ENCODE measurements at regions not wholly inside any gene's neighbourhood (a gene's known extent, or its start where the extent isn't known, plus 50 kb on each side); places are given as distances from the start of the nearest gene placed in this dataset.

DNA sequence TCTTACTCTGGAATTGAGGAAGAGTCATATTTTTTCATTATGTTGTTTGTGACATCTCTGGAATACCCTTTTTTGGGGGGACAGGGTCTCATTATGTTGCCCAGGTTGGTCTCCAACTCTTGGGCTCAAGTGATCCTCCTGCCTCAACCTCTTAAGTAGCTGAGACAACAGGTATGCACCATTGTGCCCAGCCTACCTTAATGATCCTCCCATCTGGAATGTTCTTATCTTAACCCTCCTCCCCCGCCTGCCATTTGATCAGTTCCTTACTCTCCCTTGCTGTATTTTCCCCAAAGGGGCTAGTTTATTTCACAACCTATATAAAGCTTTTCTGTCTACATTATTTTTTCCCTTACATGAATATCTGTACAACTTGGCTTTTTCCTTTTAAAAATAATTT lies 594.7 kb downstream of the METTL15 start:
- DNase-seq (ENCODE audit: unreplicated experiment), result no peak
- Mint-ChIP-seq H3K27me3 (ENCODE audit: insufficient read depth, unreplicated experiment) (no peaks in the 10 kb centered on the region), H3K4me3 (ENCODE audit: unreplicated experiment) (peak overlapping the region; percentile 7), H3K36me3 (ENCODE audit: insufficient read depth, unreplicated experiment) (no peaks in the 10 kb centered on the region), H3K9me3 (ENCODE audit: unreplicated experiment) (peaks cover 8% of the 10 kb centered on the region), H3K27ac (ENCODE audit: low read depth, unreplicated experiment) (peak overlapping the region; percentile 73), H3K4me1 (ENCODE audit: insufficient read depth, unreplicated experiment) (peaks cover 50% of the 10 kb centered on the region)
- CTCF ChIA-PET, result interaction anchor here (0.7 to 8.1 kb wide), 2 partner anchors 811 to 1003 kb away, joined by 3 to 49 read pairs; partner anchors contain the start of gene BDNF
- BruUV-seq (replicated peaks), result TSS peak; percentile 51
- no peak for TF ChIP-seq CTCF (IDR thresholded peaks at IDR 0.05; ENCODE audit: unreplicated experiment)
- POLR2A ChIA-PET, result interaction anchor here (0.7 kb wide), 1 partner anchor 439 kb away, joined by 3 read pairs; no protein-coding TSS in a partner anchor
- intact Hi-C loops (cut with micrococcal nuclease), result loop anchor here (1.0 to 10.0 kb wide), 2 partner anchors 456 to 632 kb away; no protein-coding TSS in a partner anchor

DNA sequence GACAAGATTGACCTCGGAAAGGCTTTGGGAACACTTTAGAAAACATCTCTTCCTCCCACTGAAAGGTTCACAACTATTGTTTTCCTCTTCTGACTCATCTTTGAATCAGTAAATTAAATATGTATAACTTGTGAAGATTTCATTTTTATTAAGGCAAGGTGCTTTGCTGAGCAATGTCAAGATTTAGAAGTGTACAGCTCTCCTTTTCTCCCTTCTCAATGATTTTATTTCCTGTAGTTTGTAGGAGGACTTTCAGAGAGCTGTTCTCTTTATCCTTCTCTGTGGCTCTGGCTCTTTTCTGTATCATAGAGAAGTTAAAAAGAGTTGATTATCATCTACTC lies 594.2 kb downstream of the METTL15 start:
- intact Hi-C loops (cut with micrococcal nuclease), result loop anchor here (1.0 to 10.0 kb wide), 2 partner anchors 457 to 632 kb away; no protein-coding TSS in a partner anchor
- no peaks in the 10 kb centered on the region for H3K36me3 Mint-ChIP-seq (ENCODE audit: insufficient read depth, unreplicated experiment)
- peaks cover 8% of the 10 kb centered on the region for H3K9me3 Mint-ChIP-seq (ENCODE audit: unreplicated experiment)
- CTCF ChIA-PET, result interaction anchor here (0.7 to 8.1 kb wide), 3 partner anchors 457 to 1002 kb away, joined by 3 to 49 read pairs (median 3); partner anchors contain the start of gene BDNF
- peaks cover 55% of the 10 kb centered on the region for H3K4me1 Mint-ChIP-seq (ENCODE audit: insufficient read depth, unreplicated experiment)
- H3K27ac Mint-ChIP-seq (ENCODE audit: low read depth, unreplicated experiment), result peak overlapping the region; percentile 73
- POLR2A ChIA-PET, result interaction anchor here (1.1 kb wide), 1 partner anchor 12 kb away, joined by 3 read pairs; no protein-coding TSS in a partner anchor
- no peak for TF ChIP-seq CTCF (IDR thresholded peaks at IDR 0.05; ENCODE audit: unreplicated experiment)
- H3K4me3 Mint-ChIP-seq (ENCODE audit: unreplicated experiment), result peak overlapping the region; percentile 5
- no TSS peak for BruUV-seq (replicated peaks)
- DNase-seq (ENCODE audit: unreplicated experiment), result no peak
- H3K27me3 Mint-ChIP-seq (ENCODE audit: insufficient read depth, unreplicated experiment), result no peaks in the 10 kb centered on the region

DNA sequence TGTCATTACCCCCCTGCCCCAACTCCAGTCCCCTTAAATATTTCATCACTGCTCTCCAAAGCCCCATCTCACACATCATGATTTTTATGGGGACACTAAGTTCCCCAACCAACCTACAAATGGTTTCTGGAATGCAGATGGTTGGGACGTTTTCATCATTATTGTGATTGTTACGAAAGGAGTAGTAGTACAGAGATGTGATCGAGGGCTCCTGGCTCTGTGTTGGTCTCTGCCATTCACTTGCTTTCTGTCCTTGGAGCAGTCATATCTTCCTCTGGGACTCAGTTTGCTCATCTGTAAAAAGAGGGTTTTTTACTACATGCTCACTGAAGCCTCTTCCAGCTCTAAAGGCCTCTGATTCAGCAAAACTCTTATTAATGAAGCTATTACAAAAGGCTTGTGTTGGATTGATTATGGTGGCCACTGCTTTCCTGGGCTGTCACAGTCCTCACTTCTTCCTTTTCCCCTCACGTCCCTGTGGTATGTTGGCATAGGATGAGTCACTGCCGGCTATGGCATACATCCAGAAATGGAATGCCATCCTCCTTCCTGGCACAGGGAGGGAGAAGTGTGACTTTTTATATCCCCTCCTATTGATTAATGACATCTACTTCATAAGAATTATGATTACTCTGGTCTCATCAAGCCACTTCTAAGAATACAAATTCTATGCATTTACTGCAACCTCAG lies 593.7 kb downstream of the METTL15 start:
- BruUV-seq (replicated peaks), result no TSS peak
- intact Hi-C loops (cut with micrococcal nuclease), result loop anchor here (1.0 to 10.0 kb wide), 2 partner anchors 457 to 633 kb away; no protein-coding TSS in a partner anchor
- Mint-ChIP-seq H3K4me1 (ENCODE audit: insufficient read depth, unreplicated experiment) (peaks cover 57% of the 10 kb centered on the region), H3K9me3 (ENCODE audit: unreplicated experiment) (peaks cover 8% of the 10 kb centered on the region), H3K27me3 (ENCODE audit: insufficient read depth, unreplicated experiment) (no peaks in the 10 kb centered on the region), H3K36me3 (ENCODE audit: insufficient read depth, unreplicated experiment) (no peaks in the 10 kb centered on the region), H3K27ac (ENCODE audit: low read depth, unreplicated experiment) (peak overlapping the region; percentile 73), H3K4me3 (ENCODE audit: unreplicated experiment) (peak overlapping the region; percentile 5)
- DNase-seq (ENCODE audit: unreplicated experiment), result peak; percentile 91
- POLR2A ChIA-PET, result interaction anchor here (1.1 kb wide), 1 partner anchor 12 kb away, joined by 3 read pairs; no protein-coding TSS in a partner anchor
- no peak for TF ChIP-seq CTCF (IDR thresholded peaks at IDR 0.05; ENCODE audit: unreplicated experiment)
- CTCF ChIA-PET, result interaction anchor here (0.9 to 8.1 kb wide), 3 partner anchors 13 to 1002 kb away, joined by 3 to 49 read pairs (median 4); partner anchors contain the start of gene BDNF

GRCh38 chr11:28699701-28700100 lies 591.5 kb downstream of the METTL15 start:
- ChIA-PET CTCF (interaction anchor here (0.6 to 8.1 kb wide), 19 partner anchors 9 to 1004 kb away, joined by 3 to 49 read pairs (median 3); partner anchors contain the start of gene BDNF), POLR2A (interaction anchor here (0.6 to 1.1 kb wide), 2 partner anchors 10 to 447 kb away, joined by 3 read pairs; no protein-coding TSS in a partner anchor)
- Mint-ChIP-seq H3K27ac (ENCODE audit: low read depth, unreplicated experiment) (no peak overlapping the region), H3K9me3 (ENCODE audit: unreplicated experiment) (peaks cover 1% of the 10 kb centered on the region), H3K36me3 (ENCODE audit: insufficient read depth, unreplicated experiment) (no peaks in the 10 kb centered on the region), H3K4me1 (ENCODE audit: insufficient read depth, unreplicated experiment) (peaks cover 51% of the 10 kb centered on the region), H3K4me3 (ENCODE audit: unreplicated experiment) (no peak overlapping the region), H3K27me3 (ENCODE audit: insufficient read depth, unreplicated experiment) (no peaks in the 10 kb centered on the region)
- no peak for DNase-seq (ENCODE audit: unreplicated experiment)
- no peak for TF ChIP-seq CTCF (IDR thresholded peaks at IDR 0.05; ENCODE audit: unreplicated experiment)
- intact Hi-C loops (cut with micrococcal nuclease), result loop anchor here (5.0 to 10.0 kb wide), 5 partner anchors 175 to 982 kb away; partner anchors contain the start of genes KIF18A and METTL15
- BruUV-seq (replicated peaks), result no TSS peak
